ENCODE measurements at regions not wholly inside any gene's neighbourhood (a gene's known extent, or its start where the extent isn't known, plus 50 kb on each side); places are given as distances from the start of the nearest gene placed in this dataset.

DNA sequence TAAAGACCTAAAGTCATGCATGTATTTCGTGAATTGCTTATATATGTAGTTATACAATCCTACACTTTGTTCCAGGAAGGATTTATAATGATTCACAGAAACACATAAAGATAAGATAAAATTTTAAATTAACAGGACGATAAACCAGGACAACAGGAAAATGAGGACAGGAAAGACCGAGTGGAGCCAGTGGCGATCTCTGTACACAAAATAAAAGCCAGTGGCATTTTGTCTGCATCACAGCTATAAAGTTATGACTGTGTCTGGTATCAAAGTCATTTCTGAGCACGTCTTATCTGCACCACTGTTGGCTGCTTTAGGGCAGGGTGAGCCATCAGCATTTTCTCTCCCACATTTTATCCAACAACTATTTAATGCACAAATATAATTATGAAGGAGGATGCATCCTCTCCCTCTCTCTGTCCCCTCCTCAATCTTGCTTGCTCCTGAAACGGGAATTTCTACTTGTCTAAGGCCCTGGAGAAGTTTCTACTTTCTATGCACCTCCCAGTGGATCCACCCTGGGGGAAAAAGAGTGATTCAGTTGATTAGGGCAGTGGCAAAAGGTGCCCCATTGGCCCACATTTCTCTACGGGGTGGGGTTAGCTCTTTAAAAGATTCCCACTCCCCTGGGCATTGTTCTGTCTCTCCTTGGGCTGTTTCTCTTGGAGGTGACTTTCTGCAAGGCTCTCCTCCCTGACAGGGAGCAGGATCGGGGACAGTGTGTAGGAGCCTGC lies 159.4 kb upstream of the UBE2E1 start:
- H3K27ac Mint-ChIP-seq: no peak overlapping the region
- 90% methylated on average over 5 of the region's 8 CpGs for WGBS (ENCODE audit: insufficient coverage)
- H3K4me3 Mint-ChIP-seq: no peak overlapping the region
- no peak overlapping the region for H3K4me3 ChIP-seq (ENCODE audit: low read length)
- no peaks in the 10 kb centered on the region for H3K36me3 Mint-ChIP-seq
- no peaks in the 10 kb centered on the region for H3K4me1 ChIP-seq (ENCODE audit: control insufficient read depth, insufficient read depth, low read length)
- DNase-seq (no peak), ATAC-seq (no peak)
- TF ChIP-seq, protein P1, sequence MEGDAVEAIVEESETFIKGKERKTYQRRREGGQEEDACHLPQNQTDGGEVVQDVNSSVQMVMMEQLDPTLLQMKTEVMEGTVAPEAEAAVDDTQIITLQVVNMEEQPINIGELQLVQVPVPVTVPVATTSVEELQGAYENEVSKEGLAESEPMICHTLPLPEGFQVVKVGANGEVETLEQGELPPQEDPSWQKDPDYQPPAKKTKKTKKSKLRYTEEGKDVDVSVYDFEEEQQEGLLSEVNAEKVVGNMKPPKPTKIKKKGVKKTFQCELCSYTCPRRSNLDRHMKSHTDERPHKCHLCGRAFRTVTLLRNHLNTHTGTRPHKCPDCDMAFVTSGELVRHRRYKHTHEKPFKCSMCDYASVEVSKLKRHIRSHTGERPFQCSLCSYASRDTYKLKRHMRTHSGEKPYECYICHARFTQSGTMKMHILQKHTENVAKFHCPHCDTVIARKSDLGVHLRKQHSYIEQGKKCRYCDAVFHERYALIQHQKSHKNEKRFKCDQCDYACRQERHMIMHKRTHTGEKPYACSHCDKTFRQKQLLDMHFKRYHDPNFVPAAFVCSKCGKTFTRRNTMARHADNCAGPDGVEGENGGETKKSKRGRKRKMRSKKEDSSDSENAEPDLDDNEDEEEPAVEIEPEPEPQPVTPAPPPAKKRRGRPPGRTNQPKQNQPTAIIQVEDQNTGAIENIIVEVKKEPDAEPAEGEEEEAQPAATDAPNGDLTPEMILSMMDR (IDR thresholded peaks at IDR 0.05): no peak
- peaks cover 0 to 2% of the 10 kb centered on the region in 2 donors for H3K9me3 Mint-ChIP-seq
- intact Hi-C loops (cut with micrococcal nuclease): no loop called here
- no peak overlapping the region for H3K27ac ChIP-seq (ENCODE audit: low read length)
- H3K4me1 Mint-ChIP-seq: peaks cover 7 to 14% of the 10 kb centered on the region in 2 donors
- peaks cover 0 to 4% of the 10 kb centered on the region in 2 donors for H3K27me3 Mint-ChIP-seq (ENCODE audit: low read depth in 2 of 2)
- H3K36me3 ChIP-seq (ENCODE audit: control insufficient read depth, insufficient read depth, low read length): no peaks in the 10 kb centered on the region
- no peaks in the 10 kb centered on the region for H3K27me3 ChIP-seq (ENCODE audit: control insufficient read depth, insufficient read depth, low read length)
- H3K9me3 ChIP-seq (ENCODE audit: control insufficient read depth, insufficient read depth, low read length): no peaks in the 10 kb centered on the region

DNA sequence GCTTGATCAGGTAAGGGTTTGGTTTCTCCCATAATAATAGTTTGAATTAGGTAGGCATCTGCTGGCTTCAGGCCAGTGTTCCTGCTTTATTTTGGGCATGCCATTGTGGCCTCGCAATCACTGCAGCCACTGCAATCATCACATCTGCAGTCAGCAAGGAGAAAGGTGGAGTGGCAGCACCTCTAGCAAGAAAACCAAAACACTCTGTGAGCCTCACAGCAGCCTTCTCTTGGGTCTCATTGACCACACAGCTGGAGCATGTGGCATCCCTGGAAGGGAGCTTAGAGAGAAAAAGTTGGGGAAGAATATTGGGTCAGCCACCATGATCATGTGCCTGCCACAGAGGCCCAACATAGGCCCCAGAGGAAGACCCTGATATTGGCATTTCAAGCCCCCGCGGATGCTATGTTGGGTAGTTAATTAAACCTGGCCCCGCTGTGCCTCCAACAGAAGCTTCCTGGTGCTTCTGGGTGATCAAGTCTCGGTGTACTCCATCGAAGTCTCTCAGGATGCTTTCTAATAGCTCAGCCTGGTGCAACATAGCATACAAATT lies 158.0 kb upstream of the UBE2E1 start:
- H3K36me3 ChIP-seq (ENCODE audit: control insufficient read depth, insufficient read depth, low read length): no peaks in the 10 kb centered on the region
- DNase-seq (no peak), ATAC-seq (no peak)
- 92% methylated on average over 6 of the region's 6 CpGs for WGBS (ENCODE audit: insufficient coverage)
- Mint-ChIP-seq H3K9me3 (peaks cover 0 to under 1% of the 10 kb centered on the region in 2 donors), H3K4me1 (peaks cover 7 to 14% of the 10 kb centered on the region in 2 donors), H3K36me3 (no peaks in the 10 kb centered on the region), H3K27ac (no peak overlapping the region), H3K4me3 (no peak overlapping the region), H3K27me3 (ENCODE audit: low read depth in 2 of 2) (peaks cover 0 to 4% of the 10 kb centered on the region in 2 donors)
- H3K27me3 ChIP-seq (ENCODE audit: control insufficient read depth, insufficient read depth, low read length): no peaks in the 10 kb centered on the region
- no peak overlapping the region for H3K27ac ChIP-seq (ENCODE audit: low read length)
- TF ChIP-seq, protein P1 (IDR thresholded peaks at IDR 0.05): no peak
- H3K4me3 ChIP-seq (ENCODE audit: low read length): no peak overlapping the region
- intact Hi-C loops (cut with micrococcal nuclease): no loop called here
- H3K9me3 ChIP-seq (ENCODE audit: control insufficient read depth, insufficient read depth, low read length): no peaks in the 10 kb centered on the region
- no peaks in the 10 kb centered on the region for H3K4me1 ChIP-seq (ENCODE audit: control insufficient read depth, insufficient read depth, low read length)

DNA sequence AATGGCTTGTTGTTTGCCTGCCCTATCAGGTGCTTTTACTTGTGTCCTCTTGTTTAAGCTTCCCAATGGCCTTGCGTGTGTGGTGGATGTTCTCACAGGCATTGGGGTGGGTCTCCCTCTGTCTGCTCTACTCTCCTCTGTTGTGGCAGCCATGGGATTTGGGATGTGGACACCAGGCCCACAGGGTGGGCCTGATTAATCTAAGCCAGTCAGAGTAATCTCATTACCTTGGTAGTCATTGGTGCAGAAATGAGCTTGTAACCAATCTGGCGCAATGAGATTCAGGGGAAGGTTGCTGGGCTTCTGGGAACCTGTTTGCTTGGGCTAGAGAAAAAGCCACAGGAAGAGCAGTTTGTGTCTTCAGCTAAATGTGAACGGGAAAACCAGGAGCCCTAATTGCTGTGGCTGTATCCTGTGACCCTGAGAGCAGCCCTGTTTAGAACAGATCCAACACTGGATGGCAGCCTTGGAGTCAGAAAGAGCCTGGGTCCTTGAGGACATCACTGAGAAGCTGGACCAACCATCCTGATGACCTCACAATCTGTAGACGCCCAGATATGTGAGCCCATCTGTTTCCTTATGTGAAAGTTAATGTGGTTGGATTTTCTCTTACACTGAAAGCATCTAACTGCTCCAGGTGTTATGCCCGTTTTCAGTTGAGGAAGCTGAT lies 157.3 kb upstream of the UBE2E1 start:
- Mint-ChIP-seq H3K9me3 (no peaks in the 10 kb centered on the region), H3K4me3 (no peak overlapping the region), H3K27me3 (ENCODE audit: low read depth in 2 of 2) (peaks cover 0 to 4% of the 10 kb centered on the region in 2 donors), H3K36me3 (no peaks in the 10 kb centered on the region), H3K27ac (no peak overlapping the region), H3K4me1 (peaks cover 8 to 14% of the 10 kb centered on the region in 2 donors)
- H3K9me3 ChIP-seq (ENCODE audit: control insufficient read depth, insufficient read depth, low read length): no peaks in the 10 kb centered on the region
- no peak overlapping the region for H3K27ac ChIP-seq (ENCODE audit: low read length)
- intact Hi-C loops (cut with micrococcal nuclease): no loop called here
- H3K4me1 ChIP-seq (ENCODE audit: control insufficient read depth, insufficient read depth, low read length): no peaks in the 10 kb centered on the region
- no peak overlapping the region for H3K4me3 ChIP-seq (ENCODE audit: low read length)
- WGBS (ENCODE audit: insufficient coverage): 65% methylated on average over 5 of the region's 5 CpGs
- no peaks in the 10 kb centered on the region for H3K27me3 ChIP-seq (ENCODE audit: control insufficient read depth, insufficient read depth, low read length)
- H3K36me3 ChIP-seq (ENCODE audit: control insufficient read depth, insufficient read depth, low read length): no peaks in the 10 kb centered on the region
- no peak for DNase-seq
- ATAC-seq: no peak
- TF ChIP-seq, protein P1 (IDR thresholded peaks at IDR 0.05): no peak

All from natural killer cell (primary cell).